HFF-Myc (cell line): ENCODE measurements at regions not wholly inside any gene's neighbourhood (a gene's known extent, or its start where the extent isn't known, plus 50 kb on each side); places are given as distances from the start of the nearest gene placed in this dataset.
"Not testable (repeated sequence)": the region's sequence is repeated elsewhere in the genome, so short reads cannot be mapped to it uniquely, and the experiment has no call there.

Source experiments
- DNase-seq: peaks from one replicate; pipeline ENCODE4 v3.0.0-alpha.2; 2011; ENCODE audit warnings: low read depth; ENCODE audit errors: extremely low read depth
- H3K4me3 ChIP-seq: replicated peaks from 2 replicates; pipeline ENCODE4 v1.5.1; 2011; ENCODE audit warnings: low read depth, mild to moderate bottlenecking, control low read depth, low read length
- TF ChIP-seq, protein P1 (sequence below): IDR thresholded peaks from 2 replicates; pipeline ENCODE4 v1.5.1; 2012; ENCODE audit warnings: mild to moderate bottlenecking, low read depth, low read length, control low read depth; ENCODE audit errors: missing control alignments

GRCh38 chr5:62824936-62825335 lies 246.3 kb downstream of the LRRC70 start:
- no peak overlapping the region for H3K4me3 ChIP-seq
- no peak for DNase-seq
- TF ChIP-seq, protein P1, sequence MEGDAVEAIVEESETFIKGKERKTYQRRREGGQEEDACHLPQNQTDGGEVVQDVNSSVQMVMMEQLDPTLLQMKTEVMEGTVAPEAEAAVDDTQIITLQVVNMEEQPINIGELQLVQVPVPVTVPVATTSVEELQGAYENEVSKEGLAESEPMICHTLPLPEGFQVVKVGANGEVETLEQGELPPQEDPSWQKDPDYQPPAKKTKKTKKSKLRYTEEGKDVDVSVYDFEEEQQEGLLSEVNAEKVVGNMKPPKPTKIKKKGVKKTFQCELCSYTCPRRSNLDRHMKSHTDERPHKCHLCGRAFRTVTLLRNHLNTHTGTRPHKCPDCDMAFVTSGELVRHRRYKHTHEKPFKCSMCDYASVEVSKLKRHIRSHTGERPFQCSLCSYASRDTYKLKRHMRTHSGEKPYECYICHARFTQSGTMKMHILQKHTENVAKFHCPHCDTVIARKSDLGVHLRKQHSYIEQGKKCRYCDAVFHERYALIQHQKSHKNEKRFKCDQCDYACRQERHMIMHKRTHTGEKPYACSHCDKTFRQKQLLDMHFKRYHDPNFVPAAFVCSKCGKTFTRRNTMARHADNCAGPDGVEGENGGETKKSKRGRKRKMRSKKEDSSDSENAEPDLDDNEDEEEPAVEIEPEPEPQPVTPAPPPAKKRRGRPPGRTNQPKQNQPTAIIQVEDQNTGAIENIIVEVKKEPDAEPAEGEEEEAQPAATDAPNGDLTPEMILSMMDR = no peak

- not testable (repeated sequence) for H3K4me3 ChIP-seq, DNase-seq
Measured at GRCh38 chr5:62817043-62817442, 238.4 kb downstream of the LRRC70 start.

DNA sequence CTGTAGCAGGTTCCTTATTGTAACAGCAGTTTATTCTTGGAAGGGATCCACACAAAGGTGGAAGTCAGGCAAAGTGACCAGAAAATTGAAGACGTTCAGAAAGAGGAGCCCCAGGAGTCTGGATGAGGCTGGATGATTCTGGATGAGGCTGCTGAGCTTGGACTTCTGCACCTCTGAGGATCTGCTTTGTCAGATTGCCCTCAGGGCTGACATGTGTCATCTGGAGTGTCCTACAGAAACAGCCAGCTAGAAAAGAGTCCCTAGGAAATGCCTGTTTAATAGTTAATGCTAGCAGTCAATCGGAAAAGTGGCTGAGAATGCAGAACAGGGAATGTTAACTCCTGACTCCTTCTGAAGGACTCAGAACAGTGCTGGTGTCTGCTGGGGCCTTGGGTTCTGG lies 236.4 kb downstream of the LRRC70 start:
- no peak overlapping the region for H3K4me3 ChIP-seq
- TF ChIP-seq, protein P1 = no peak
- no peak for DNase-seq

DNA sequence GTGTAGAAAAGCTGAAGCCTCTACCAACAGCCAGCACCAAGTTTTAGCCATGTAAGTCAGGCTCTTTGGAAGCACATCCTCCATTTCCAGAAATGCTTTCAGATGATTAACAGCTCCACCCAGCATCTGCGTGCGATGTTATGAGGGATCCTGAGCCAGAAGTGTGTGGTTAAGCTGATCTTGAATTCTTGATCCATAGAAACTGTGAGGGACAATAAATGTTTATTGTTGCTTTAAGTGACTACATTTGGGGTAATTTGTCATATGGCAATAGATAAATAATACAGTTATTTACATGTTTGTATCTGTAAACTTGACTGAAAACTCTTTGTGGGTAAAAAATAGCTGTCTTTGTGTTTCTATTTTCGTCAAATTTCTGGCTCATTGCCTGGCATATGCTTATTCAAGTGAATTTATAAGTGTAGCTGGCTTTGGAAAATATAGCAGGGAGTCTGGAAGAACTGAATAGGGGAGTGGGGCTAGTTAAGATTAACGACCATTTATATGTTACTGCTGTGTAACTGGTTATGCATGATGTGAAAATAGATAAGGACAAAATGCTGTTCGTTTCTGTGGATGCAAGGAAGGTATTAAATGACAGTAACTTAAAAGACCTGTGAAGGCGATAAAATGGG lies 234.1 kb downstream of the LRRC70 start:
- TF ChIP-seq, protein P1 = no peak
- H3K4me3 ChIP-seq = no peak overlapping the region
- no peak for DNase-seq

- not testable (repeated sequence) for H3K4me3 ChIP-seq, DNase-seq
Measured at GRCh38 chr5:62804819-62805218, 226.2 kb downstream of the LRRC70 start.

GRCh38 chr5:62795926-62796325 lies 217.3 kb downstream of the LRRC70 start:
- no peak for DNase-seq
- H3K4me3 ChIP-seq = no peak overlapping the region
- TF ChIP-seq, protein P1 = no peak

GRCh38 chr5:62794456-62794855 lies 215.8 kb downstream of the LRRC70 start:
- no peak overlapping the region for H3K4me3 ChIP-seq
- no peak for DNase-seq
- TF ChIP-seq, protein P1 = no peak

GRCh38 chr5:62791059-62791458 lies 212.4 kb downstream of the LRRC70 start:
- no peak overlapping the region for H3K4me3 ChIP-seq
- TF ChIP-seq, protein P1 = peak; percentile 21
- no peak for DNase-seq
